HG03025 (cell line): ENCODE measurements at regions not wholly inside any gene's neighbourhood (a gene's known extent, or its start where the extent isn't known, plus 50 kb on each side); places are given as distances from the start of the nearest gene placed in this dataset.
"Not testable (repeated sequence)": the region's sequence is repeated elsewhere in the genome, so short reads cannot be mapped to it uniquely, and the experiment has no call there.

Experiments used
- ATAC-seq: cut with Tn5 transposase; IDR thresholded peaks from one replicate; pipeline ENCODE4 v1.9.1; 2021; ENCODE audit warnings: mild to moderate bottlenecking, moderate library complexity; ENCODE audit not compliant: unreplicated experiment, low FRiP score

DNA sequence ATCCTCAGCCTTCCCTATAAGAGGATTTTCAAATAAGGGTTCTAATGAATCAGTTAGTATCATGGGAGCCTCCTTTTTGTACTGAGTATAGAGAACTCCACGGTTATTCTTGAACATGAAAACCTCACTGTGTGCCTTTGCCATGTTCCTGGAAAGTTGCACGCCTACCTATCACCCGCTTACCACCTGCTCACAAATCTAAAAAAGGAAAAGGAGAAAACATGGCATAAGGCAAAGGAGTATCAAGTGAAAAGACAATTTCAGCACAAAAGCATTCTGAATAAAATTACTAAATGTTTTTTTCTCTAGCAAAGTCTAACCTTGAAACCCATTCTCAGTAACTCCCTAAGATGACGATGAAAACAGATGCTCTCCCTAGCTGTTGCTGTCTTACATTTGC, 511.8 kb upstream of the API5 start:
- ATAC-seq = no peak

DNA sequence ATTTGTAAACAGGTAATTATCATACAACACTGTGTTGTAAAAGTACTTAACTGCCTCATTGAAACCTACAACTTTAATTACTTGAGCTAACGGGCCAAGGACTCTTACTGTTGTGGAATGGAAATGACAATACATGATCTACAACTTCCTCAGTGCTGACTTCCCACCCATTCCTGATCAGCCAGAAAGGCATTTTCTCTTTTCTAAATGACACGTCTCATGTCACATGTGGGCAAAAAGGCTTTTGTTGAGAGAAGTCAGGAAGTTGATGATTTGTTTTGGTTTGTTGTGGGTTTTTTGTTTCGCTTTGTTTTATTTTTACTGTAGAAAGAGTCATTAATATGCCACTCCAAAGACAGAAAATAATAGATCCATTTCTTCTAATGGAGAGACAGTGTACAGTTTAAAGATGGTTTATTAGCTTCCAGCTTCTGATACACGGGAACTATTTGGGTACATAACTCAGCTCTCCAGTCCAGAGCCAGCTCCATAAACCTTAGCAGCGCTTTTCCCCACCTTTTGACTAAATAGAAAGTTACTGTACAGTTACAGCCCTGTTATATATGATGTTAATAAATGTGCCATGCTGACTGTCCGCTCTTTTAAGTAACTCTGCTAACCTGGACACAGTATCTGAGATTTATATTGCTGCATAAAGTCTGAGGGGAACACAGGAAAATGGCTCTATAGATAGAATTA, 509.4 kb upstream of the API5 start:
- ATAC-seq = no peak

GRCh38 chr11:42806191-42806590, 505.6 kb upstream of the API5 start:
- no peak for ATAC-seq

DNA sequence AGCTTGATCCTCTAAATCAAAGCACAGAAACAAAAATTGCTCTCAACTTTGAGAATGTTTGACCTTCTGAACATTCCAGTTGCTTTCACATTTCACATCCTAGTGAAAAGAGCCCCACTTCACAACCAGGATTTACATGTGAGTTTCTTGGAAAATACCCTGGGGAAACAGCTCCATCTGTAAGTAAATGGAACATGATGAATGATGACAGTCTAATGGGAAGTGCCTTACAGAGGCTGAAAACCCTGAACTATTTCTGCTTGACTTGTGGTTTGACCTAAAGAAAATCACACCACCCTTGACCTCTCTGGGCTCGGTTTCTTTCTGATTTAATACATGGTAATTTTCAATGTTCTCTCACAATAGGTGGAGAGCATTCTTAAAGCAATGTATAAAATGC, 499.4 kb upstream of the API5 start:
- ATAC-seq = no peak

DNA sequence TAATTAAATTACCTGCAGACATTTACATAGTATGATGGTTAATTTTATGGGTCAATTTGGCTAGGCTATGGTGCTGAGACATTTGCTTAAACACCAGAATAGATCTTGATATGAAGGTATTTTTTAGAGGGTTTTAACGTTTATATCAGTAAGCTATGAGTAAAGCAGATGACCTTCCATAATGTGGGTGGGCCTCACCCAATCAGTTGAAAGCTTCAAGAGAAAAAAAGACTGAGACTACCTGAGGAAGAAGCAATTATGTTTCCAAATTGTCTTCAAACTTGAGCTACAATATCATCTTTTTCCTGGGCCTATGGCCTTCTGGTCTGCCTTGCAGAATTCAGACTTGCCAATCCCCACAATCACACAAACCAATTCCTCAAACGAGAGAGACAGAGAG, 498.8 kb upstream of the API5 start:
- ATAC-seq = no peak

DNA sequence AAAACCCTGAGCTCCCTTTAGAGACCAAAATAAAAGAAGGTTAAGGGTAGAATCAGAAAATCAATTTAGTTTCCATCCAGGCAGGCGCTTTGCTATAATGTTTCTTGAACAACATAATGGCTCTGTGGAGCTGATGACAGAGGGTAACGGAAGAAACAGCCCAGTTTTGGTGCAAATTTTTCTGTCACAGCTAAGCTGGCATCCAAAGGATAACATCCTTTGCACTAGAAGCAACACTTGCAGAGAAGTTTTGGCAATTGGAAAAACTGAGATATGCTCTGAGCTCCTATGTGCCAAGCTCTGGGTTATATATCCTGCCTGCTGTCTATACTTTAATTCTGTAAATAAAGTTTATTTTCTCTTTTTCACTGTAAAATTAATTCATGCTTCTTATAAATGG, 495.3 kb upstream of the API5 start:
- ATAC-seq = no peak

DNA sequence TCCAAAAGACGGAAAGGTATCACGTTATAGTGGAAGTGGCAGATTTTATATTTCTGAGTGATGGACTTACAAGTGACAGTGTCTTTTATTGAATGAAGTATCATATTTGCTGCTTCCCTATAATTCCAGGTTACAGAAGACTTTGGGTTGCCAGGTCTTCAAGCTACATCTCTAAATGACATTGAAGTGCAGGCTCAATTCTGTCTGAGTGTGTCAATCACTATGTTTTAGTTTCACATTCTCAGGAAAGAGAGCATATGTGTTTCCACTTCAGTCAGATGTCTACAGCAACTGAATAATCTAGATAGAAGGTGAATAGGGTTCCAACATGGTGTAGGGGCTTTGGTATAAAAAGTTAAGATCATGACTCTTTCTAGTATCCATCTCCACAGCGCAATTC, 492.7 kb upstream of the API5 start:
- ATAC-seq = no peak

- not testable (repeated sequence) for ATAC-seq
These were observed 489.6 kb upstream of the API5 start for GRCh38 chr11:42822188-42822587.

- no peak for ATAC-seq
These were observed 488.2 kb upstream of the API5 start for GRCh38 chr11:42823546-42823945.

GRCh38 chr11:42824067-42824466, 487.7 kb upstream of the API5 start:
- ATAC-seq = no peak

GRCh38 chr11:42825598-42825997, 486.2 kb upstream of the API5 start:
- no peak for ATAC-seq

DNA sequence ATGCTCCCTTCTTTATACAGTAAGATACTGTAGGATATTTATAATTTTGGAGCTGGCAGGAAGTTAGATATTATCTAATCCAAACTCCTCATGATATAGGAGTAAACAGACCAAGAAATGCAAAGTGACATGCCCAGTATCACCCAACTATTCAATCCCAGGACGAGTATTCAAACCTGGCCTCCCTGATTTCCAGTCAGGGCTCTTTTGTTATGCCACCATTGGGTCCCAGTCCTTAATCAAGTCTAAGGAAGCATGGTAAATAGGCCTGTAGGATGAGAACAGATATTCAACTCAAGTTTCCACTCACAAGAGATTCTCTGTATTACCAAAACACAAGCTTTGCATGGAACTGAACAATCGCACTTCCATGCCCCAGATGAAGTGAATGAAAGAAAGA, 484.0 kb upstream of the API5 start:
- ATAC-seq = no peak

GRCh38 chr11:42837994-42838393, 473.8 kb upstream of the API5 start:
- ATAC-seq = no peak

GRCh38 chr11:42840176-42840829, 471.5 kb upstream of the API5 start:
- peak; percentile 89 for ATAC-seq

DNA sequence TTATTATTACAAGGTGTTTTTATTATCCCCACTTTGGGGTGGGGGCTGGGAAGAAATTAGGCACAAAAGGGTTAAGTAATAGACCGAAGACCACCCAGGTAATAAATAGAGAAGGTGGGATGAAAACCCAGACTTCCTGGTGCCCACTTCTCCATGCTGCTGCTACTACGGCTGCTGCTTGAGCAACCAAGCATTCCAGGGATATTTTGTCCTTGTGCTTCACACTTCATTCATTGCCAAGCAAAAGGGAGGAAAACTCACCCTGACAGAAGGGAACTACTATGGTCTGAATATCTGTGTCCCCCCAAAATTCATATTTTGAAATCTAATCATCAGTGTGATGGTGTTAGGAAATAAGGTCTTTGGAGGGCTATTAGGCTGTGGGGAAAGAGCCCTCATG, 470.9 kb upstream of the API5 start:
- no peak for ATAC-seq

- ATAC-seq = no peak
These were observed 470.2 kb upstream of the API5 start for GRCh38 chr11:42841556-42841955.

DNA sequence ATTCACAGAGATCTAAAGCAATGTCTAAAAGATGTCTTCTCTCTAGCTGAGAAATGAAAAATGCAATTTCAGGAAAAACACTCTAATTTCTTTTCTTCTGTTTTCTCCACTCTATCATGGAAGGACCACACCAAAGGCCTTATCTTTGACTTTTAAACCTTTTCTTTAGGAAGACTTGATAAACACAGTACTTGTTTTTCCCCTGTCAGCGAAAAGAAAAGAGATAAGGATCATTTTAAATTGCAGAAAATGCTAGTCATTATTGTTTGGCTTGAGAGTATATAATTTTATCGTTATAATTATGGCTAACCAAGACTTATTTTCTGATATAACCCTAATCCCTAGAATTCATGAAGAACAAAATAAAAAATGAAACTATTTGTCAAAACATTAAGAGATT, 462.4 kb upstream of the API5 start:
- ATAC-seq = no peak

DNA sequence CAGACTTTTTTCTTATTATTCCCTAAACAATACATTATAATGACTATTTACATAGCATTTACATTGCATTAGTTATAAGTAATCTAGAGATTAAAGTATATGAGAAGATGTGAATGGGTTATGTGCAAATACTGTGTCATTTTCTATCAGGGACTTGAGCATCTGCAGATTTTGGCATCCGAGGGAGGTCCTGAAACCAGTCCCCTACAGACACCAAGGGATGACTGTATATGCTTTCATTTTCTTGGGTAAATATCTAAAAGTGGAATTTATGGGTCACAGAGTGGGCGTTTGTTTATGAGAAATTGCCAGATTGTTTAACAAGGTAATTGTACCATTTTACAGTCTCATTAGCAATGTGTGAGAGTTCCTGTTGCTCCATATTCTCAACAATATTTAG, 454.5 kb upstream of the API5 start:
- ATAC-seq = no peak

GRCh38 chr11:42870480-42870879, 441.3 kb upstream of the API5 start:
- ATAC-seq = no peak

- ATAC-seq = not testable (repeated sequence)
These were observed 437.9 kb upstream of the API5 start for GRCh38 chr11:42873800-42874405.

- ATAC-seq = not testable (repeated sequence)
These were observed 430.5 kb upstream of the API5 start for GRCh38 chr11:42881335-42881734.

GRCh38 chr11:42890773-42891172, 421.0 kb upstream of the API5 start:
- no peak for ATAC-seq
